NCI-H2171 treated with DMSO at 0.1 percent for 48 hours (cell line): ENCODE measurements at regions not wholly inside any gene's neighbourhood (a gene's known extent, or its start where the extent isn't known, plus 50 kb on each side); places are given as distances from the start of the nearest gene placed in this dataset.

Experiments
- DNase-seq: peaks from one replicate; lab custom pipeline; 2025; lab: John Stamatoyannopoulos, UW

- DNase-seq = no peak
Measured at GRCh38 chr14:22452330-22452729, 136.7 kb downstream of the DAD1 start.

GRCh38 chr14:22450266-22450665 lies 138.8 kb downstream of the DAD1 start:
- no peak for DNase-seq

GRCh38 chr14:22449600-22449905 lies 139.5 kb downstream of the DAD1 start:
- no peak for DNase-seq

GRCh38 chr14:22448905-22449599 lies 140.0 kb downstream of the DAD1 start:
- no peak for DNase-seq

GRCh38 chr14:22448035-22448904 lies 140.8 kb downstream of the DAD1 start:
- no peak for DNase-seq

GRCh38 chr14:22438742-22439141 lies 150.3 kb downstream of the DAD1 start:
- peak; percentile 64 for DNase-seq

DNA sequence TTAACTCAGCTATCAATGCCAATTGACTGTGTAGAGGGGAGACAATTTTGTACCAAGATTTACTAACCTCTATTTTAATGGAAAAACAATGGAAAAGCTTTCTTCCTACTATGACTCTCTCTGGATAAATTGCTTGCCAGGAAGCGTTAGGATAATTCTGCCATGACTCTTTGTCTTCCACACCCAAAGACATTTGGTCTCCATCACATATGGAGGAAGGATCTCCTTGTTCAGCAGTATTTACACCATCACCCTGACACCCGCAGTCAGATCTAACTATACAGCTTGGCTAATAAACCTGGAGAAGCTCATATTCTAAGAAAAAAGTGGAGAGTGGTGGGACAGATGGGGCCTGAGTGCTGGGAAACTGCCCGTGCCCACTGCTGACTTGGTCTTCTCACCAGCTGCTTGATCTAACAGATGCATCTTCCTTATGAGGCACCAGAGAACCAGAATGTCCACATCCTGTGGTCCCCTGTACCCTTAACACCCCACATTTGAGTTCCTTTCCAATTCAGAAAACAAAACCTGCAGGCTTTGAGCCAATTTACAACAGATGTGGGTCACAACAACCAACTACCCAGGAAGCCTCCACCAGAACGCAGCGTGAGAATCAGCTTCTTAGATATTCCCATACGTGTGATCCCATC lies 154.0 kb downstream of the DAD1 start:
- DNase-seq = peak; percentile 98

GRCh38 chr14:22434030-22434429 lies 155.0 kb downstream of the DAD1 start:
- no peak for DNase-seq

GRCh38 chr14:22433069-22433468 lies 156.0 kb downstream of the DAD1 start:
- peak; percentile 96 for DNase-seq

GRCh38 chr14:22432348-22432976 lies 156.6 kb downstream of the DAD1 start:
- DNase-seq = peak; percentile 100

DNA sequence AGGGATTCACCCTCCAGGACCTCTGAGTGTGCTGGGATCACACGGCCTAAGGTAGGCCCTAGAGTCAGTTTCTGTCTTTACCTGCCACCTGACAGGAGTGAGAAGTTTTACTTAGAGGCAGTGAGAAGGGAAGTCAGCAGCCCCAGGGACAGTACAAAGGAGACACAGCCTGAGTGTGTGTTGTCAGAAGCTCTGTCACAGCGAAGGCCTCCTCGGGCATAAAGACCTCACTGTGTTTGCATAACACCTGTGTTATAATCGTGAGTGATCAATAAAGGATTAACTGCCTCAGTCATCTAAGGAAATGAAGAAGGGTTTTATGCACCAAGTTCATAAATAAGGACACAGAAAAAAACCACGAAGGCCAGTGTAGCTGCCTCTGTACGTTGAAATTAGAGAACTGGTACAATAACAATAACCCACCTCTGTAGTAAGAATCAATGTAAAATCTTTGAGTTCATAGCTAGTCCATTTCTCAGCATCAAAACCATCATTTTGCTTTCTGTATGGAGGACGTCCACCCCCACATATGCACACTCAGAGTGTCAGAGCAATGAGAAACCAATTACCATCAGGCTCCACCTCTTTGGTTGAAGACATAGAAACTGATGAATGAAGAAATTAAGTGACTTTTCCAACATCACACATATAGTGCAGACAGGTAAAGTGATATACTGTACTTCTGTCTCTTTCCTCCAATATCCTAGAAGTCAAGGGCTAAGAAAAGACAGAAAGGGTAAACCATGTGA lies 159.3 kb downstream of the DAD1 start:
- no peak for DNase-seq

GRCh38 chr14:22428700-22429291 lies 160.2 kb downstream of the DAD1 start:
- DNase-seq = no peak

DNA sequence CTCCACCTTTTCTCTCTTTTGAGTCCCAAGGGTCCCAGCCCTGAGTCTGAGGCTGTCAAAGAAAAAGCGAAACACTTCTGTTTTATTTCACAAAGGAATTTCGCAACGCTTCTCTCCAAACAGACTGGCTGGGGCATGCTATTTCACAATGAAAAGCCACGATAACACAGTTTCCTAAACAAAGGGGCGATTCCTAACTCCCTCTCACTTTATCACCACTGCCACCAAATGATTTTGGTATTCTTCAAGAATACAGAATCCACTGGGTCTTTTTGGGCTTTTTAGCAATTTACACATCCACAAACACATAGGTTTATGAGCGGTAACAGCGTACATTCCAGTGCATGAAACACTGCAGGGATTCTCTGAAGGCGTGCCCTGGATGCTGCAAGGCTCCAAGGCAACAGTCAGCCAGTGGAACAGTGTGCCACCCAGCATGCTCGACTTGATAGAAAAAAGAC lies 161.2 kb downstream of the DAD1 start:
- no peak for DNase-seq

DNA sequence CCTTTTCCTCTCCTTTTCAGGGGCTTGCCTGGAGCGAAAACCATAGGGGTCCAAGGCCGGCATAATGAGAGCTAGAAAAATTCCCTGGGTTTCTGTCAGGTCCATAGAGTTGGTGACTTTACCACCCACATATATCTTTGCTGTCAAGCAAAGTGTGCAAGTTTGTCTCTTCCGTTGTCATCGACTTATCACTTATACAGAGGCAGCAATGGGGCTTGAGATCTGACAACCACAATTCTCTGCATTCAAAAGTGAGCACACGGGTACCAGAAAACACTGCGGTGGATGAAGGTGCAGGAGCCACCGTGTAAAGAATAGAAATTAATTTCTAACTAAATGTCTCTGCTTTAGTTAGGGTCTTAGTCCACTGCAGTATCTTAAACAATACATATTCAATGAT lies 162.3 kb downstream of the DAD1 start:
- DNase-seq = no peak

DNA sequence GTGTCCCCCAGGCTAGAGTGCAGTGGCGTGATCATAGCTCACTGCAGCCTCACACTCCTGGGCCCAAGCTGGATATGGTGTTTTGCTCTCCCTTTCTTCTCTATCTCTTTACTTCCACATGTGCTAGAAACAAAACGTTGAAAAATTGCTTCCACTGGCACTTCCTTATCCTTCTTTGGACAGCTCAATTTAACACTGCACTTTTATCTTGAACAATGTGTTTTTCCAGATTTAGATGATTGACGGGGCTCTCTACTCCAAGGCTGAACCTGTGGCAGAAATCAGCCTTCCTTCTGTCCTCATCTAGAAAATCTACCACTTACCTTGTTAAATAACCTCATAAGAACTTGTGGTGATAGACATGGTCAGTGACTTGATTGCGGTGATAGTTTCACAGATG lies 165.1 kb downstream of the DAD1 start:
- no peak for DNase-seq

GRCh38 chr14:22422238-22422637 lies 166.8 kb downstream of the DAD1 start:
- DNase-seq = peak; percentile 52

GRCh38 chr14:22420598-22421186 lies 168.3 kb downstream of the DAD1 start:
- DNase-seq = no peak

DNA sequence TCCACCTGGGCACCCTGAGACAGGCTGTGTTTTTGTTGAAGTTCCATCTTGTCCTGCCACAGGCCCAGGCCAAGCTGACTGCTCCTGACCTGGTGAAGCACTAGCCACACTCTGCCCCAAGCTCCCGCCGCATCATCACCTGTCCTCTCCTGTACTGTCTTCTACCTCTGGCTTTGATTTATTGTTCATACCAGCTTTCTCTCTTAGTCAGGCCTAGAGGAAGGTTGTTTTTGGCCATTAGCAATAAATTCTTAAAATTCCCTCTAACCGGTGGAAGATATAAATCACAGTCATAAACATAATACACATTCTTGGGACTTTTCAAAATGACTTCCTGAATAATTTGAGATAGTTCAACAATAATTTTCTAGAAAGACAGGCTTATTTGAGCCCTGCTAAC lies 169.4 kb downstream of the DAD1 start:
- no peak for DNase-seq

- no peak for DNase-seq
Measured at GRCh38 chr14:22418631-22419030, 170.4 kb downstream of the DAD1 start.

- DNase-seq = no peak
Measured at GRCh38 chr14:22417914-22418313, 171.1 kb downstream of the DAD1 start.

- no peak for DNase-seq
Measured at GRCh38 chr14:22416193-22416592, 172.8 kb downstream of the DAD1 start.
